ENCODE measurements at regions not wholly inside any gene's neighbourhood (a gene's known extent, or its start where the extent isn't known, plus 50 kb on each side); places are given as distances from the start of the nearest gene placed in this dataset.

GRCh38 chr13:69306766-69307165, 800.9 kb upstream of the ATXN8OS start:
- no peak for FAIRE-seq
- no peaks in the 10 kb centered on the region for H3K4me1 ChIP-seq

GRCh38 chr13:69300131-69300530, 807.5 kb upstream of the ATXN8OS start:
- FAIRE-seq, result no peak
- no peak for TF ChIP-seq BCL3 (IDR thresholded peaks at IDR 0.05)
- no peak for TF ChIP-seq NPAS2 (CRISPR knock-in tag; IDR thresholded peaks at IDR 0.05; ENCODE audit: borderline replicate concordance)
- TF ChIP-seq ZFP36 (IDR thresholded peaks at IDR 0.05; ENCODE audit: borderline replicate concordance, partially characterized antibody), result no peak
- no peak for TF ChIP-seq MAZ (IDR thresholded peaks at IDR 0.05; ENCODE audit: borderline replicate concordance, low read depth, low read length)
- TF ChIP-seq CEBPB (IDR thresholded peaks at IDR 0.05), result no peak
- no peak for TF ChIP-seq MAFK (IDR thresholded peaks at IDR 0.05; ENCODE audit: partially characterized antibody)
- TF ChIP-seq JUNB (IDR thresholded peaks at IDR 0.05), result no peak
- TF ChIP-seq FOSB (CRISPR knock-in tag; IDR thresholded peaks at IDR 0.05), result no peak
- TF ChIP-seq KDM1A (IDR thresholded peaks at IDR 0.05; ENCODE audit: low read depth), result no peak
- TF ChIP-seq POLR2AphosphoS2 (conservative IDR thresholded peaks at IDR 0.05; ENCODE audit: low read length), result no peak
- no peak for ATAC-seq

More at GRCh38 chr13:69306766-69307165, 800.9 kb upstream of the ATXN8OS start:
- ATAC-seq (no peak), DNase-seq (ENCODE audit: low read depth in 1 of 2, low spot score in 1 of 2) (no peak)
- Histone ChIP-seq H3K27ac (no peak overlapping the region), H3K4me3 (no peak overlapping the region), H3K4me2 (no peak overlapping the region), H3K9me3 (no peaks in the 10 kb centered on the region)
- POLR2A ChIA-PET, result no interaction called here
- CTCF ChIA-PET, result interaction anchor here (0.6 kb wide), 1 partner anchor 9 kb away, joined by 3 read pairs; no protein-coding TSS in a partner anchor
- WGBS (ENCODE audit: missing lambda C conversion rate), result 35% methylated on average over 1 of the region's 1 CpG
- TF ChIP-seq POLR2AphosphoS2 (conservative IDR thresholded peaks at IDR 0.05; ENCODE audit: low read length) (no peak), FOXS1 (CRISPR knock-in tag; IDR thresholded peaks at IDR 0.05) (no peak), USF2 (IDR thresholded peaks at IDR 0.05) (no peak), EP300 (IDR thresholded peaks at IDR 0.05) (no peak)

GRCh38 chr13:69296130-69296529, 811.5 kb upstream of the ATXN8OS start:
- ChIA-PET POLR2A (no interaction called here), CTCF (no interaction called here)
- no peaks in the 10 kb centered on the region for H3K4me1 ChIP-seq
- no peaks in the 10 kb centered on the region for H3K9me3 ChIP-seq
- H3K4me3 ChIP-seq, result no peak overlapping the region
- FAIRE-seq (no peak), ATAC-seq (no peak), DNase-seq (ENCODE audit: low read depth in 1 of 2, low spot score in 1 of 2) (no peak)
- TF ChIP-seq MAFK (IDR thresholded peaks at IDR 0.05; ENCODE audit: partially characterized antibody), result no peak
- TF ChIP-seq ATOH8 (CRISPR knock-in tag; IDR thresholded peaks at IDR 0.05; ENCODE audit: low read depth), result no peak
- TF ChIP-seq POLR2AphosphoS2 (conservative IDR thresholded peaks at IDR 0.05; ENCODE audit: low read length), result no peak
- TF ChIP-seq TFCP2L1 (CRISPR knock-in tag; IDR thresholded peaks at IDR 0.05), result no peak
- TF ChIP-seq CBX8 (IDR thresholded peaks at IDR 0.05), result no peak
- TF ChIP-seq RARB (CRISPR knock-in tag; IDR thresholded peaks at IDR 0.05), result no peak
- TF ChIP-seq HOXA7 (CRISPR knock-in tag; IDR thresholded peaks at IDR 0.05), result no peak
- no peak for TF ChIP-seq EHF (CRISPR knock-in tag; IDR thresholded peaks at IDR 0.05)
- no peak for TF ChIP-seq FOXS1 (CRISPR knock-in tag; IDR thresholded peaks at IDR 0.05)
- no peak for TF ChIP-seq ELK1 (IDR thresholded peaks at IDR 0.05; ENCODE audit: low read depth, low read length)
- no peak for TF ChIP-seq FOSB (CRISPR knock-in tag; IDR thresholded peaks at IDR 0.05)
- TF ChIP-seq ZFP36 (IDR thresholded peaks at IDR 0.05; ENCODE audit: borderline replicate concordance, partially characterized antibody), result no peak
- no peak for TF ChIP-seq USF2 (IDR thresholded peaks at IDR 0.05)
- no peak for TF ChIP-seq ESRRA (IDR thresholded peaks at IDR 0.05; ENCODE audit: borderline replicate concordance, low read length)
- no peak for TF ChIP-seq RNF2 (IDR thresholded peaks at IDR 0.05; ENCODE audit: borderline replicate concordance, low read depth)
- TF ChIP-seq CTCF (IDR thresholded peaks at IDR 0.05), result no peak
- TF ChIP-seq FOSL2 (IDR thresholded peaks at IDR 0.05), result no peak
- TF ChIP-seq FOSL2 (CRISPR knock-in tag; IDR thresholded peaks at IDR 0.05), result no peak
- no peak for TF ChIP-seq SMC3 (IDR thresholded peaks at IDR 0.05)
- no peak for TF ChIP-seq EHMT2 (IDR thresholded peaks at IDR 0.05; ENCODE audit: low read depth)
- no peak for TF ChIP-seq BHLHE40 (IDR thresholded peaks at IDR 0.05; ENCODE audit: low read depth, low read length)
- 22% methylated on average over 1 of the region's 1 CpG for WGBS (ENCODE audit: missing lambda C conversion rate)
- H3K4me2 ChIP-seq, result no peak overlapping the region
- no peak overlapping the region for H3K27ac ChIP-seq

More at GRCh38 chr13:69300131-69300530, 807.5 kb upstream of the ATXN8OS start:
- no peaks in the 10 kb centered on the region for H3K4me1 ChIP-seq
- no peak overlapping the region for H3K4me3 ChIP-seq
- no peak overlapping the region for H3K4me2 ChIP-seq
- no peak for DNase-seq (ENCODE audit: low read depth in 1 of 2, low spot score in 1 of 2)
- no peak overlapping the region for H3K27ac ChIP-seq
- ChIA-PET CTCF (no interaction called here), POLR2A (no interaction called here)
- no peaks in the 10 kb centered on the region for H3K9me3 ChIP-seq
- 30% methylated on average over 2 of the region's 2 CpGs for WGBS (ENCODE audit: missing lambda C conversion rate)
